GM19438 (cell line): ENCODE measurements at regions not wholly inside any gene's neighbourhood (a gene's known extent, or its start where the extent isn't known, plus 50 kb on each side); places are given as distances from the start of the nearest gene placed in this dataset.

Source experiments
- ATAC-seq: cut with Tn5 transposase; IDR thresholded peaks from one replicate; pipeline ENCODE4 v1.9.1; 2021; ENCODE audit warnings: low read depth; ENCODE audit not compliant: unreplicated experiment

DNA sequence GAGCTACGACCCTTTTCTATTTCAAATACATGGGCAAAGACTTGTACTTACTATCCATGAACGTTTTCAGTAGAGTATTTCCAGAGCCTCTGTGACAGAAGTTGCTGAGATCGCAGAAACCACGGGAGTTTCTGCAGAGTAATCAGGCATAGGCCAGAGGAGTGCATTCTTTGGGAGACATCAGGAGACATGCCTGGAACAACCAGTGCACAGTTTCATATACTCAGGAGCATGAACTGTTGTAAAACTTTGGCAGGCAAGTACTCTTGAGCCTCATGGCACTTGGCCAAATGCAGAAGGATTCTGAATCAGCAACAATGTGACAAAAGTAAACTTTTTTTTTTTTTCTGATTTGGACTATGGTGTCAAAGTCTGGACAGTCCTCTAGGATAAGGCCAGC, 307.1 kb downstream of the GRB14 start:
- ATAC-seq, result no peak

DNA sequence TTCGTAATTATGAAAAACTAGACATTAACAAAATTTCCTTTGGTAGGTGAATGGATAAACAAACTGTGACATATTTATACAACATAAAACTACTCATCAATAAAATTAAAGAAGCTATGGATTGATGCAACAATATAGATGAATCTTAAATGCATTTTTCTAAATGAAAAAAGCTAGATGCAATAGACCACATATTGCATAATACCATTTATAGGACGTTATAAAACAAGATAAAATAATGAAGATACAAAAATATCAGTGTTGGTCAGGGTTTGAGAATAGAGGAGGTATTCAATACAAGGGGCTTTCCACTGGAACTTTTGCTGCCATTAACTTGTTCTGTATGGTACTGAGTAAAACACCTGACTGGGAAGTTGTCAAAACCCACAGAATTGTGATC, 314.4 kb downstream of the GRB14 start:
- no peak for ATAC-seq

DNA sequence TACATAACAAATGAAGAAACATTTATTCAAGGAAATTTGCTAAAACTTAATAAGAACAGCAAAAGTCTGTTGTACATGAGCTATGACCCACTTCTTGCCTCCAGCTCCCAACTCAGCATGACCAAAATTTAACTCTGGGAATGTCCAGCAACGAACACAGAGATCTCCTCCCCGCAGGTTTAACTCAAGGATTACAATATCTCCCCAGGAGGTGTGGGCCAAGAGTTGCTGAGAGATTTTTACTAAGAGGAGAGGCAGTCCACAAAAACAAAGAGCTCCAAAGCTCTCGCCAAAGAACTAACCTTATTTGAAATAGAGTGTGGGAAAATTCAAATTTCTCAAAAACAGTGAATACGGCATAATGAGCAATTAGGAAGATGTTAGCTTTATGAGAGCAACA, 318.5 kb downstream of the GRB14 start:
- ATAC-seq, result no peak

DNA sequence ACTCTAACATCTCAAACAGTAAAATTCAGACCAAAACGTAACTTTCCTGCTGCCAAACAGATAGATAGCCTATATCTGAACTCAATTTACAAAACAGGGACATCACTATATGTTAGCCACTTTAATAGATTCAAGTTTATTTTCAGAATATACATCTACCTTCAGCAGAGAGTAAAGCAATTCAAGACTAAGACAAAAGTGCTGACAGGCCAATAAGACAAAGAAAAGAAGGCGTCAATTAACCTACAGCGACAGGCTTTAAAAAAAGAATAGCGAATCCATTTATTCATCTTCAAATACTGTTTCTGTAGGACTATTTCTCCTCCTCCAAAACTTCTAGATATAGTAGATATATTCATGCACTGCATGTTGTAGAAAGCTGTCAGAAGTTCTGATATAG, 333.0 kb downstream of the GRB14 start:
- ATAC-seq, result no peak

DNA sequence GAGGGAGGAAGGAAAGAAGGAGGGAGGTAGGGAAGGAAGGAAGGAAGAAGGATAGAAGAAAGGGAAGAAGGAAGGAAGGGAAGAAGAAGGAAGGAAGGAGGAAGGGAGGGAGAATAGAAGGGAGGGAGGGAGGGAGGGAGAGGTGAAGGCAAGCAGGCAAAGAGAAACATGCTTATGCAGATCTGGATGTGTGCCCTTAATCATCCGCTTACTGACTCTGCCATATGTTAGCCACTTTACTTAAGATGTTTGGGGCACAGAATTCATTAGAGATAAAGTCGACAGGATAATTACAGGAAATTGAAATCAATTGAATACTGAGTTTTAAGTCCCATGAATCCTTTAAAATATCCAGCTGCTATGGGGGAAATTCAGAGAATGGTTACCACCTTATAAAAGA, 334.2 kb downstream of the GRB14 start:
- ATAC-seq, result no peak

DNA sequence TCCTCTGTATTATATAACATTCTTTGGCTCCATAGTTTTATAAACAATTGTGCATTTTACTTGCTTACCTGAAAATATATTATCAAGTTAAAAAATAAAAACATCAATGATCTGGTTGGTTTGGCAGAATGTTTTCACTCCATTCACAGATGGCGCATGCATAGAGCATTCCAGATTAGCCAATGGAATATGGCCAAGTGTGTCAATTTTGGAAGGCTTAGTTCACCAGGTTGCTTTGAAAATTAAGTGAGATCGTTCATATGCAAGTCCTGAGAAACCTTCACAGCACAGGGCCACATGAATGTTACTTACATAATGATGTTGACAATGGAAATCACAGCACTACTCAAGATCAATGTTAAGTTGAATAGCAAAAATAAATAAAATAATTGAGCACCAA, 335.7 kb downstream of the GRB14 start:
- ATAC-seq, result no peak

DNA sequence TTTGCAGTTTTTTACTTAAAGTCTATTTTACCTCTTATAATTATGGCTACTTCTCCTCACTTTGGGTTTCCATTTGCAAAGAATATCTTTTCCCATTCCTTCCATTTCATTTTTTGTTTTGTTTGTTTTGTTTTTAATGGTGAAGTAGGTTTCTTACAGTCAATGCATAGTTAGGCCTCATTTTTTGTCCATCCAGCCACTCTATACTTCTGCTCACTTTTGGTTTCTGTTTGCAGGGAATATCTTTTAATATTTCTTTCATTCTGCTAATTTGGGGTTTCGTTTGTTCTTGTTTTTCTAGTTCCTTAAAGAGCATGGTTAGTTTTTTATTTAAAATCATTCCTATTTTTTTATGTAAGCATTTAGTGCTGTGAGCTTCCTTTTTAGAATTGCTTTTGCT, 339.4 kb downstream of the GRB14 start:
- no peak for ATAC-seq

DNA sequence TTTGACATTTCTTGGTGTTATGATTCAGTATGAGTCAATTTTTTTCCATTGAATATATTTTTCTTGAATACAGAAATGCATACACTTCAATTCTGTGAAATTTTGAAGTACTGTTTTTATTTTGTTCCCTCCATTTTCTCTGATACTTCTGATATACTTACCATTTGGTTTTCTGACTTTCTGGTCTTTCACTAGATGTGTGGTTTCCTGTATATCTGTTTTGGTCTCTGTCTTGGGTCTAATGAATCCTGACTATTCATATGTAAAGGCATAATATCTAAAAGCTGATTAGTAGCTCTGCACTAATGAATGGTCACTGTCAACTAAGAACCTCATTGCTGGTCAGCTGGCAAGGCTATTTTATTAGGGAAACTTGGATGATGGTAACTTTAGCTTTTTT, 345.6 kb downstream of the GRB14 start:
- ATAC-seq, result no peak

DNA sequence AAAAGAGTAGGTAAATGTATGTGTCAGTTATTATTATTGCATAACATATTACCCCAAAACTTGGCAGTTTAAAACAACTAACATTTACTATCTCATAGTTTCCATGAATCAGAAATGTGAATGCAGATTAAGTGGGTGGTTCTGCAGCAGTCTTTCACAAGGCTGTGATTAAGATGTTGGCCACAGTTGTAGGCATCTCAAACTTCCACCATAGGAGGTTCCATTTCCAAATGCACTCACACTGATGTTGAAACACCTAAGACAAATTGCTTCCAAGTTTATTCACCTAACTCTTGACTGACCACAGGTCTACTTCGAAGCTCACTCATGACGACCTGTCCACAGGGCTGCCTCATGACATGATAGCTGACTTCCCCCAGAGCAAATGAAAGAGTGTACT, 360.8 kb downstream of the GRB14 start:
- ATAC-seq, result no peak

DNA sequence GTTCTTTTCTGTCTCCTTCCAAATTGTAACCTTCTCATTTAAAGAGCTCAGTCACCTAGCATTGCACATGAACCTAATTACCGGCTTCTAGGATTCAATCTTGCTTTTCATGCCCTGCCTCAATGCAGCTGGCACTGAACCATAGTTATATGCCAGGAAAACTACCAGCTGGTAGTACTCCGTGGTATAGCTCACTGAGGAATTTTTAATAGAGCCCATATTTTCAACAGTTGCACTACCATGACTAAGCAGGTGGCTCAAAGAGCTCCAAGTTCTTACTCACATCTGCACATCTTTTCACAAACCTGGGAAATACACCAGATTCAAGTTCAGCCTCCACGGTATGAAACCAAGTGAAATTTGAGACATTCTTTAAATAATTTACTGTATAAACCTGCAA, 363.5 kb downstream of the GRB14 start:
- no peak for ATAC-seq

DNA sequence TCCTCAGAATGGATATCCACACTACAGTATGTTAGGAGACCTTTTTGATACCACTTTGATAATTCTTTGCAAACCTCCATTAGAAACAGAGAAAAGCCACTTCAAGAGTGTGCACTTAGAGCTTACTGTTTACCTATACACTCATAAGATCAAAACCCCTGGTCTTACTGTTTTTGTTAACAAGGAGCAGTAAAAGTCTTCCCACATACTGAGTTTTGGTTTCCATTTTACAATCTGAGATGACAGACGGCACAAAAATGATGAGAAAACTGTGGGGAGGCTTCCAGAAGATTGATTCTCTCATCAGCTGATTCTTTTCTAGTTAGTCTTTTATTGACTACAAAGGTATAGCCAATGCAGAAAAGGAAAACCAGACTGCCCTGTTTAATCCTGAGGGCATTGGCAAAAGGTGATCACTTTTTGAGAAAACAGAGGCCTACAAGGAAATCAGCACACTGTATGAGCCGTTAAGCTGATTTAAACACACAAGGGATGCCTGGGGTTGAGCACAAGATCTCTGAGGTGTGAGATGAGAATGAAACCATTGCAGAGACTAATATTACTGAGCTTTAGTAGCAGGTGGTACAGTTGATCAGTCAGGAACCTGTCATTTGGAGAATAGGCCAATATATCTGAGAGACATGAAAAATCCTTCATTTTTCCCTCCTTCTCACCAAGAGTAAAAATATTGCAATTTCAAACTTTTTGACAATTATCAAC, 368.6 kb downstream of the GRB14 start:
- peak; percentile 79 for ATAC-seq

DNA sequence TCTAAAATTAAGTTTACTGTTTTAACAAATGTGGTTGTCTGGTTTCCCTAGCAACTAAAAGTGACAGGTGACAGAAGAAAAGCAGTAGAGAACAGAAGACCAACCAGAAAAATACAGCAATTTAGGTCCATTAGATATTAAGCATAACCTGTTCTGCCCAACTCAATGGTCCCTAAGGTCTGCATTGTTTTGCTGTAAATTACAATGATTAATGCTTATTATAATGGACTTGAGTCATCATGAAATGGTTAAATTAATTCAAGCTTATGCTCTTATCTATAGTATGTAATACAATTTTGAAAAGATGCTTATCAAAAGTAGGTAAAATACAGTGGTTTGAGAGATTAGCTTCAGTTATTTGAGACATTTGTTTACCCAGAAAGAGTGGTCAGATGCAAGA, 378.0 kb downstream of the GRB14 start:
- no peak for ATAC-seq

DNA sequence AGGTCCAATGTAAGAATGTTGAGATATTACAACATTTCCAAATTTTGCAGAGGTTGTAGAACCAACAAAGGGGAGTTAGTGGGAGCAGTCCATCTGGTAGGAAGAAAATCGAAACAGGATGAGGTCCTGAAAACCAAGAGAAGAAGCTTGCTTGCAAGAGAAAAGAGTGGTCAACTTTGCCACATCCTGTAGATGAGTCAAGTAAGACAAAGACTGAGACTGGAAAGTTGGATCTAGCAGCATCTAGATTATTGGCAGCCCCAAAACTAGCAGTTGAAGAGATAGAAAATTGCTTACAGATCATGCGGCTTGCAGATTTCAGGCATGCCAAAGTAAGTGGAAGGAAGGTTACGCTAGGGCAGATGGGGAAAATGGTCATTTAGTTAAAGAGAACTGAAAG, 378.9 kb downstream of the GRB14 start:
- no peak for ATAC-seq

DNA sequence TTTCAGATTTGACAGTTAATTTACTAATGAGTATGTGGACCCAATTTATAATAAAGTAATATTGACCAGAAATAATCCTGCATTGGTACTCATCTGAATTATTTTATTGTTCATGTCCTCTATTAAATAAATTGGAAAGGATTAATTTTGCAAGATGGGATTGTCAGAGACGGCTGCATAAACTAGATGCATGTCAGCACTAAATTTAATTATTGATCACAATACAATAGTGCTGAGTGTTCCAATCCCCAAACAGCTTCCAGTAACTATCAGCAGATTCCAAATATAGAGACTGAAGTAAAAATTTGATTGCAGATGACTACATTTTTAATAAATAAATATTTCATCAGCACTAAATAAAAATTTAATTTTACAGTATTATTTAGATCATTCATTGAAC, 387.2 kb downstream of the GRB14 start:
- ATAC-seq, result no peak

DNA sequence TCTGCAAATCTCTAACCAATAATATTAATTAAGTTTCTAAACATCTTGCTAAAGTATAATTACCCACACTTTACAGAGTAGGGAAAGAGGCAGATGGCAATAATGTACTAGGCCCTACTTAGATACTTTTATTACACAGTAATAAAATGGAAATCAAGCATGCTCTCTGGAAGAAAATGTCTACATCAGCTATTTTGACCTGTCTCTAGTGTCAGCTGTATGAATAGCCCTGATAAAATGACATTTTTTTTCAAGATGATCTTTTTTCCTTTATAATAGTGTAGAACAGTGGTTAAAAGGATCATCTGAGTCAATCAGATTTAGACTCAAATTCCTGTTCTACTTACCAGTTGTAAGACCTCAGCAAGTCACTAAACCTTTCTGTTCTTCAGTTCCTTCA, 397.3 kb downstream of the GRB14 start:
- no peak for ATAC-seq

DNA sequence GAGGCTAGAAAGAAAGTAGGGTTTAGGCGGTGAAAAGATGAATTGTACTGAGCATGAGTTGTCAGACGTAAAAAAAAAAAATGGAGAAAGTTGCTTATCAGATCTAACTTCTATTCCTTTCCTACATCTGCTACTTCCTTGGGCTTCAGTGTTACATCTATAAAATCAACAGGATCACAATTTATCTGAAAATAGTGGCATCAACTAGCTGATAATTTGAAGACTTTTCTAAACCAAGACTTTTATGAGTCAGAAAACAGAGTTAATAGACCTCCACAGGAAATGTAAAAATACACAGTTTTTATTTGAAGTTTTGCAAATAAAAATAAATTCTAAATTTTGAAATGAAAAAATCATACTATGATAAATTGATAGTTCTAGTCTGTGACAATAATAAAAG, 399.8 kb downstream of the GRB14 start:
- no peak for ATAC-seq

DNA sequence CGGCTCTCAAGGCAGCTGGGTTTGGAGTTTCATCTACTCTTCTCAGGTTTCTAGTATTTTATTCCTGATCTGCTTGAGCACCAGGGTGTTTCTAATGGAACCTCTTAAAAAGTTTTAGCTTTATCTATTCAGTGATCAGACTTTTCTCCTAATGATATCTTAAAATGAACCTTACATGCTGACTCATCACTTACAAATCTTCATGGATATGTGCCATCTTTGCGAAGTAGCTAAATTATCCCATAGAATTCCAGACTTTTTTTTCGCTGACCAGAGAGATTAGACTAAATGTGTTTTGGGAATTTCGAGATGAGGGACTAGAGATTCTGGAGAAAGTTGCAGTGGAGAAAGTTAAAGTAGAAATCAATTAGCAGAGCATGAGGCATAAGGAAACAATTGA, 401.0 kb downstream of the GRB14 start:
- ATAC-seq, result no peak

DNA sequence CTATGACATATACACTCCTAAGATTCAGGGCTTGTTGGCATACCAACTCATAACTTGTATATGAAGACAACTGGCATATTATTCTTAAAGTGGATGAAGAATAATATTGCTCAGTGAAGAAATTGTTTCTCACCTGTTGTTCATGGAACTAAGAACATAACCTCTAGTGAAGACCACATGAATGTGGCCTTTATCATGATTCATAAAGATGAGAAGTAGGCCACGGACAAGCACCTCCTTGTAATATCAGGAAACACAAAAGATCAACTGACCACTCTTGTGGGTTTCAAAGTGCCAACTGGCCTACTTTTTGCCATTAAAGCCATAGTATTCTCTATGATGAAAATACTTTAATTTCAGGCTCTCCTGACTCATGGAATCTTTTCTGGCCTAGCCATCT, 407.4 kb downstream of the GRB14 start:
- ATAC-seq, result no peak

DNA sequence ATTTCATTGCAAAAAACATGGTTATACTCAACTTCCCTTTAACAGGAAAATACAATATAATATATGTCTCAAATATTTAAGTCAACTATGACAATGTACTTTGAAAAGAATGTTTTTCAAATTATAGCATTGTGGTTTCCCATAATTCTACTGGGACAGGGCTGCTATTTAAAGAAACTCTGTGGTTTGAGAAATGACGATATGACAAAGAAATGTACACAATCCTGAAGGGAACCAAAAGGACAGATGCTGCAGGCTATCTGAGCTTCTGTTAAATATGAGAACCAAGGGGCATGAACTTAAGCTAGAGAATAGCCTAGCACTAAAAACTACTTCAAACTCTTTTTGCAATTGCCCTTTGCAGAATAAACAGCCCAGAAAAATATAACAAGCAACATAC, 415.9 kb downstream of the GRB14 start:
- ATAC-seq, result no peak

DNA sequence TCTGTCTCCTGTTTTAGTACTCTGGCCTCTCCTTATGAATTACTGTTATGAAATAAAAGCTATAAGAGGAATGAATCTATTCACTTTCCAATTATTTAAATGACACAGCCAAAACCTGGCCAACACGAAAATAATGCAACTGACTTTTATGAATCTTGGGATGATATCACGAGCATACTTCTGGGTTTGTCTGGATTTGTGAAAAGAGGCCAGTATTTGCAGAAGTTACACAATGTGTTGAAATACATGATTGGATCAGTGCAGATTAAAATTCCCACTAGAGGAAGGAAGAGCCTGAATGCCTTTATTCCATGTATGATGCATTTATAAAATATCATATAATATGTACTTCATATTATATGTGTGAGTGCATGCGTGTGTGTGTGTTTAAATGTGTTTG, 418.2 kb downstream of the GRB14 start:
- no peak for ATAC-seq

DNA sequence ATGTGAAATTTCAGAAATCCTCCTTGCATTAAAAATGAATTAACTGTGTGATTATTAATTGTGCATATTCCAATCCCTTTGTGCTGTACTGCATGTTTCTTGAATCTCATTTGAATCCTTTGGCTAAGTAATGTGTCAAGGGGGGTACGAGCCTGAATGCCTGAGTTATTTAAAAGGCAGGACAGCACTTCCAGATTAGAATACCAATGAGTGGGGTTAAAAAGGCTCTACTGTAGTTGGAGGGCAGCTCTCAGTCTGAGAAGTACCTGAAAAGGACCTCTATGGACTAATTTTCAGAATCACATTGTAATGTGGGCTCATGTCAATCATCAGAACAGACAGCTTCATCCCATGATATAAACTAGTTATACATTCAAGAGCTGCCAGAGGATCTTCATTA, 423.0 kb downstream of the GRB14 start:
- ATAC-seq, result no peak

DNA sequence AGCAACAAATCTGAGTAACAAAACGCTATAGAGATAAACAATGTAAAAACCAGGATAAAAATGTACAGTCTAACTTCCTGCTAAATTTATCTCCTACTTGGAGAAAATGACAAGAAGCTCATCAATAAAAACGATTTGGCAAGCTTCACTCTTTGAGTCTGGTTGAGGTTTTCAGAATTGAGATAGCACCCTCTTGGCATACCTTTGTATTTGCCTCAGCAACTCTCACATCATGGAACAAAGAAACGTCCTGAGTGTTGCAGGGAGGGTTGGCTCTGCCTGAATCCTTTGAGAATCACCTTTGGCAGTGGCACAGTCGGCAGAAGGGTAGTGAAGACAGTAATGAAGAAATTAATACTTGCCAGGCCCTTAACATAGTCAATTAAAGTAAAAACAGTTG, 430.6 kb downstream of the GRB14 start:
- ATAC-seq, result no peak

DNA sequence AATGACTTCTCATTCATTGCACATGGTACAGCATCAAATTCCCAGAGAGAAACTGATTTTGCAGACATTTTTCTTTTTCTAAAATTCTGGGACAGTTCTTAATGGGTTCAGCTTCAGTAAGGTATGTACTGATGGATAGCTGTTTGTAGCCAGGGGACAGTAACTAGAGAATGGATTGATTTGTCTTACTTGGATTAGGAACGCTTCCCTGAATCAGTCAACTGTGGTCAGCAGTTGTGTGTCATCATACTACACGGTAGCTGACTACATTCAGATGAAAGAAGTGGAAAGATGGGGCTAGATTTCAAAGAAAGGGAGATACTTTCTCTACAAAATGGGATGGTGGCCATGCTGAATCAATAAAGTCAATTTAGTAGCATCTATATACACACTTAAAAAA, 431.4 kb downstream of the GRB14 start:
- ATAC-seq, result no peak
